Islet precursor cell (in vitro differentiated cells): ENCODE measurements at regions not wholly inside any gene's neighbourhood (a gene's known extent, or its start where the extent isn't known, plus 50 kb on each side); places are given as distances from the start of the nearest gene placed in this dataset.
"Not testable (repeated sequence)": the region's sequence is repeated elsewhere in the genome, so short reads cannot be mapped to it uniquely, and the experiment has no call there.

ENCODE experiments used
- DNase-seq: peaks from one replicate; pipeline ENCODE4 v3.0.0-alpha.2; 2018

- DNase-seq: no peak
Measured at GRCh38 chr1:47523835-47524215, 86.0 kb downstream of the FOXD2 start.

GRCh38 chr1:47524272-47524671 lies 86.4 kb downstream of the FOXD2 start:
- no peak for DNase-seq

GRCh38 chr1:47527653-47528272 lies 89.9 kb downstream of the FOXD2 start:
- no peak for DNase-seq

- no peak for DNase-seq
Measured at GRCh38 chr1:47529520-47530098, 91.8 kb downstream of the FOXD2 start.

- DNase-seq: peak; percentile 96
Measured at GRCh38 chr1:47532921-47533792, 95.3 kb downstream of the FOXD2 start.

GRCh38 chr1:47533793-47534328 lies 96.0 kb downstream of the FOXD2 start:
- DNase-seq: no peak

- peak; percentile 73 for DNase-seq
Measured at GRCh38 chr1:47534436-47534835, 96.6 kb downstream of the FOXD2 start.

- DNase-seq: peak; percentile 69
Measured at GRCh38 chr1:47536646-47537118, 98.8 kb downstream of the FOXD2 start.

- DNase-seq: no peak
Measured at GRCh38 chr1:47537268-47537667, 99.4 kb downstream of the FOXD2 start.

GRCh38 chr1:47537966-47538365 lies 100.1 kb downstream of the FOXD2 start:
- no peak for DNase-seq

GRCh38 chr1:47538530-47538929 lies 100.7 kb downstream of the FOXD2 start:
- not testable (repeated sequence) for DNase-seq

- DNase-seq: not testable (repeated sequence)
Measured at GRCh38 chr1:47541705-47542104, 103.9 kb downstream of the FOXD2 start.

GRCh38 chr1:47543089-47543488 lies 105.2 kb downstream of the FOXD2 start:
- DNase-seq: not testable (repeated sequence)

GRCh38 chr1:47545912-47546483 lies 108.2 kb downstream of the FOXD2 start:
- peak; percentile 34 for DNase-seq

GRCh38 chr1:47547753-47548573 lies 110.1 kb downstream of the FOXD2 start:
- peak; percentile 77 for DNase-seq

GRCh38 chr1:47548637-47549036 lies 110.8 kb downstream of the FOXD2 start:
- DNase-seq: no peak

GRCh38 chr1:47549532-47549931 lies 111.7 kb downstream of the FOXD2 start:
- no peak for DNase-seq

GRCh38 chr1:47550929-47551328 lies 113.1 kb downstream of the FOXD2 start:
- no peak for DNase-seq

- DNase-seq: no peak
Measured at GRCh38 chr1:47551971-47552528, 114.2 kb downstream of the FOXD2 start.

GRCh38 chr1:47554082-47554481 lies 116.2 kb downstream of the FOXD2 start:
- DNase-seq: no peak

- DNase-seq: no peak
Measured at GRCh38 chr1:47554901-47555300, 117.1 kb downstream of the FOXD2 start.

- DNase-seq: no peak
Measured at GRCh38 chr1:47555306-47555705, 117.5 kb downstream of the FOXD2 start.
